Activated CD8-positive, alpha-beta T cell treated with anti-CD3 and anti-CD28 coated beads for 36 hours (primary cell): ENCODE measurements at regions not wholly inside any gene's neighbourhood (a gene's known extent, or its start where the extent isn't known, plus 50 kb on each side); places are given as distances from the start of the nearest gene placed in this dataset.
"Not testable (repeated sequence)": the region's sequence is repeated elsewhere in the genome, so short reads cannot be mapped to it uniquely, and the experiment has no call there.

Experiments
- ATAC-seq: fragments of 200-7000 bp; cut with Tn5 transposase; one replicate; pipeline ENCODE4 v1.10.0; 2021; ENCODE audit warnings: mild to moderate bottlenecking, moderate library complexity
- CTCF ChIA-PET: fragments of 350-600 bp; sonication (Branson Sonifier 250); formaldehyde crosslinking; loops from one replicate; lab custom pipeline; 2021; ENCODE audit warnings: antibody characterized with exemption; lab: Charles Lee
- POLR2A ChIA-PET: fragments of 350-600 bp; sonication (Branson Sonifier 250); formaldehyde crosslinking; loops from one replicate; lab custom pipeline; 2021; ENCODE audit warnings: antibody characterized with exemption; lab: Charles Lee
- DNase-seq: peaks from one replicate; pipeline ENCODE4 v3.0.0-alpha.2; 2020
- H3K27ac Mint-ChIP-seq: one replicate; pipeline ENCODE4 v1.8.0; 2021; ENCODE audit warnings: mild to moderate bottlenecking, mixed read lengths
- H3K27me3 Mint-ChIP-seq: one replicate; pipeline ENCODE4 v1.8.0; 2021; ENCODE audit warnings: mixed read lengths
- H3K36me3 Mint-ChIP-seq: one replicate; pipeline ENCODE4 v1.8.0; 2021; ENCODE audit warnings: low read depth, mixed read lengths
- H3K4me1 Mint-ChIP-seq: one replicate; pipeline ENCODE4 v1.8.0; 2021; ENCODE audit warnings: low read depth, mixed read lengths
- H3K4me3 Mint-ChIP-seq: one replicate; pipeline ENCODE4 v1.8.0; 2021; ENCODE audit warnings: mild to moderate bottlenecking, moderate library complexity, mixed read lengths
- H3K9me3 Mint-ChIP-seq: one replicate; pipeline ENCODE4 v1.8.0; 2021; ENCODE audit warnings: mixed read lengths
- intact Hi-C: fragments of 100-400 bp; cut with micrococcal nuclease; formaldehyde crosslinking; loops from one replicate; pipeline ENCODE4 v1.10.0; 2022
- TF ChIP-seq, protein P1 (sequence below): fragments of 200-600 bp; IDR thresholded peaks from one replicate; pipeline ENCODE4 v1.8.0; 2022; ENCODE audit warnings: antibody characterized with exemption, mild to moderate bottlenecking

DNA sequence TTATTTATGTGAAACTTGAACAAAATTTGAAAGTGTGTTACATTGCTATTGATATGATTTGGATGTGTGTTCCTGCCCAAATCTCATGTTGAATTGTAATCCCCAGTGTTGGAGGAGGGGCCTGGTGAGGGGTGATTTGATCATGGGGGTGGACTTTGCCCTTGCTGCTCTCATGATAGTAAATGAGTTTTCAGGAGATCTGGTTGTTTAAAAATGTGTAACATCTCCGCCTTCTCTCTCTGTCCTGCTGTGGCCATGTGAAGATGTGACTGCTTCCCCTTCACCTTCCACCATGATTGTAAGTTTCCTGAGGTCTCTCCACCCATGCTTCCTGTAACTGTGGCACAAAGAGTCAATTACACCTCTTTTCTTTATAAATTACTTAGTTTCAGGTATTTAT is 1731.0 kb downstream of the SLITRK5 start:
- Mint-ChIP-seq H3K4me1 (no peaks in the 10 kb centered on the region), H3K4me3 (no peak overlapping the region), H3K9me3 (peaks cover 10% of the 10 kb centered on the region), H3K27ac (no peak overlapping the region), H3K36me3 (peaks cover 2% of the 10 kb centered on the region), H3K27me3 (no peaks in the 10 kb centered on the region)
- TF ChIP-seq, protein P1, sequence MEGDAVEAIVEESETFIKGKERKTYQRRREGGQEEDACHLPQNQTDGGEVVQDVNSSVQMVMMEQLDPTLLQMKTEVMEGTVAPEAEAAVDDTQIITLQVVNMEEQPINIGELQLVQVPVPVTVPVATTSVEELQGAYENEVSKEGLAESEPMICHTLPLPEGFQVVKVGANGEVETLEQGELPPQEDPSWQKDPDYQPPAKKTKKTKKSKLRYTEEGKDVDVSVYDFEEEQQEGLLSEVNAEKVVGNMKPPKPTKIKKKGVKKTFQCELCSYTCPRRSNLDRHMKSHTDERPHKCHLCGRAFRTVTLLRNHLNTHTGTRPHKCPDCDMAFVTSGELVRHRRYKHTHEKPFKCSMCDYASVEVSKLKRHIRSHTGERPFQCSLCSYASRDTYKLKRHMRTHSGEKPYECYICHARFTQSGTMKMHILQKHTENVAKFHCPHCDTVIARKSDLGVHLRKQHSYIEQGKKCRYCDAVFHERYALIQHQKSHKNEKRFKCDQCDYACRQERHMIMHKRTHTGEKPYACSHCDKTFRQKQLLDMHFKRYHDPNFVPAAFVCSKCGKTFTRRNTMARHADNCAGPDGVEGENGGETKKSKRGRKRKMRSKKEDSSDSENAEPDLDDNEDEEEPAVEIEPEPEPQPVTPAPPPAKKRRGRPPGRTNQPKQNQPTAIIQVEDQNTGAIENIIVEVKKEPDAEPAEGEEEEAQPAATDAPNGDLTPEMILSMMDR, result no peak
- ChIA-PET POLR2A (no interaction called here), CTCF (no interaction called here)
- no peak for DNase-seq
- intact Hi-C loops, result no loop called here
- no peak for ATAC-seq

DNA sequence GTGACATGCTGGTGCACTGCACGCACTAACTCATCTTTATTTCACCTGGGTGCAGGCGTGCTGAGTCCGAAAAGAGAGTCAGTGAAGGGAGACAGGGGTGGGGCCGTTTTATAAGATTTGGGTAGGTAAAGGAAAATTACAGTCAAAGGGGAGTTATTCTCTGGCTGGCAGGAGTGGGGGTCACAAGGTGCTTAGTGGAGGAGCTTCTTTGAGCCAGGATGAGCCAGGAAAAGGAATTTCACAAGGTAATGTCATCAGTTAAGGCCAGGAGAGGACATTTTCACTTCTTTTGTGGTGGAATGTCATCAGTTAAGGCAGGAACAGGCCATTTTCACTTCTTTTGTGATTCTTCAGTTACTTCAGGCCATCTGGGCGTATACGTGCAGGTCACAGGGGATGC is 1734.9 kb downstream of the SLITRK5 start:
- intact Hi-C loops, POLR2A ChIA-PET, CTCF ChIA-PET, H3K36me3 Mint-ChIP-seq, ATAC-seq, H3K4me3 Mint-ChIP-seq, H3K4me1 Mint-ChIP-seq, H3K27me3 Mint-ChIP-seq, DNase-seq, H3K27ac Mint-ChIP-seq: not testable (repeated sequence)
- H3K9me3 Mint-ChIP-seq, result peaks cover 13% of the 10 kb centered on the region

DNA sequence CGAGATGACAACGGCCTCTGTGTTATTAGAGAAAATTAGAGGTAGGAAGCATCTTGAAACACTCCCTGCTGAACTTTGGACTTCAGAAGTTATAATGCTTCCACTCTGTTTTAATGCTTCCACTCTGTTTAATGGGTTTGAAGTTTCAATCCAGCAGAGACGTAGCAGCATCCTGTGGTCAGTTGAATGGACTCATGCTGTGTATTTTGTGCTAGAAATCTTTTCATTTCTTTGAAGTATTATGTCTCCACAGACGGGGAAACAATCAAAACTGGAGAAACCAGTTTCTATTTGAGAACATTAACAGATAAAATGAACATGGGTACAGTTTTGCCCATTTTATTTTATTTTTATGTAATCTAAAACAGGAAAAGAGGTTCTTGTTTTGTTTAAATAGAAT is 1736.2 kb downstream of the SLITRK5 start:
- H3K27ac Mint-ChIP-seq, result no peak overlapping the region
- peaks cover 16% of the 10 kb centered on the region for H3K9me3 Mint-ChIP-seq
- TF ChIP-seq, protein P1, result no peak
- ChIA-PET POLR2A (no interaction called here), CTCF (no interaction called here)
- intact Hi-C loops, result no loop called here
- DNase-seq (no peak), ATAC-seq (no peak)
- H3K27me3 Mint-ChIP-seq, result no peaks in the 10 kb centered on the region
- no peak overlapping the region for H3K4me3 Mint-ChIP-seq
- H3K4me1 Mint-ChIP-seq, result no peaks in the 10 kb centered on the region
- no peaks in the 10 kb centered on the region for H3K36me3 Mint-ChIP-seq

GRCh38 chr13:89432997-89433396 is 1761.8 kb downstream of the SLITRK5 start:
- CTCF ChIA-PET, result no interaction called here
- H3K9me3 Mint-ChIP-seq, result peaks cover 8% of the 10 kb centered on the region
- intact Hi-C loops, result no loop called here
- H3K27ac Mint-ChIP-seq, result no peak overlapping the region
- TF ChIP-seq, protein P1, result no peak
- POLR2A ChIA-PET, result no interaction called here
- H3K4me3 Mint-ChIP-seq, result no peak overlapping the region
- DNase-seq, result no peak
- no peaks in the 10 kb centered on the region for H3K27me3 Mint-ChIP-seq
- H3K36me3 Mint-ChIP-seq, result no peaks in the 10 kb centered on the region
- H3K4me1 Mint-ChIP-seq, result no peaks in the 10 kb centered on the region
- no peak for ATAC-seq

GRCh38 chr13:89434624-89435023 is 1763.5 kb downstream of the SLITRK5 start:
- H3K4me3 Mint-ChIP-seq, H3K27me3 Mint-ChIP-seq, DNase-seq, POLR2A ChIA-PET, H3K4me1 Mint-ChIP-seq, CTCF ChIA-PET, H3K36me3 Mint-ChIP-seq, ATAC-seq, H3K27ac Mint-ChIP-seq, intact Hi-C loops, H3K9me3 Mint-ChIP-seq: not testable (repeated sequence)

GRCh38 chr13:89454681-89455080 is 1783.5 kb downstream of the SLITRK5 start:
- no peak for DNase-seq
- POLR2A ChIA-PET, result no interaction called here
- Mint-ChIP-seq H3K4me3 (no peak overlapping the region), H3K36me3 (no peaks in the 10 kb centered on the region), H3K27me3 (no peaks in the 10 kb centered on the region), H3K4me1 (no peaks in the 10 kb centered on the region), H3K27ac (no peak overlapping the region), H3K9me3 (peaks cover 3% of the 10 kb centered on the region)
- CTCF ChIA-PET, result no interaction called here
- intact Hi-C loops, result no loop called here
- ATAC-seq, result no peak
- TF ChIP-seq, protein P1, result no peak
